Nephron progenitor cell (in vitro differentiated cells): ENCODE measurements at regions not wholly inside any gene's neighbourhood (a gene's known extent, or its start where the extent isn't known, plus 50 kb on each side); places are given as distances from the start of the nearest gene placed in this dataset.

Source experiments
- DNase-seq: peaks from one replicate; pipeline ENCODE4 v3.0.0; 2021
- H3K27ac Mint-ChIP-seq: 2 replicates; pipeline ENCODE4 v1.8.0; 2021; ENCODE audit warnings: mild to moderate bottlenecking, moderate library complexity, mixed read lengths
- H3K27me3 Mint-ChIP-seq: 2 replicates; pipeline ENCODE4 v1.8.0; 2021; ENCODE audit warnings: mild to moderate bottlenecking, low read depth, mixed read lengths; ENCODE audit not compliant: poor library complexity
- H3K36me3 Mint-ChIP-seq: 2 replicates; pipeline ENCODE4 v1.8.0; 2021; ENCODE audit warnings: low read depth, mixed read lengths
- H3K4me1 Mint-ChIP-seq: 2 replicates; pipeline ENCODE4 v1.8.0; 2021; ENCODE audit warnings: mixed read lengths
- H3K4me3 Mint-ChIP-seq: 2 replicates; pipeline ENCODE4 v1.8.0; 2021; ENCODE audit warnings: mild to moderate bottlenecking, moderate library complexity, mixed read lengths
- H3K9me3 Mint-ChIP-seq: 2 replicates; pipeline ENCODE4 v1.8.0; 2021; ENCODE audit warnings: mild to moderate bottlenecking, moderate library complexity, mixed read lengths
- CTCF ChIP-seq: fragments of 200-600 bp; sonication (generic); IDR thresholded peaks from 2 replicates; pipeline ENCODE4 v1.5.0; 2021; ENCODE audit warnings: antibody characterized with exemption

- H3K4me1 Mint-ChIP-seq: peaks cover 12% of the 10 kb centered on the region
- peaks cover 25% of the 10 kb centered on the region for H3K9me3 Mint-ChIP-seq
- H3K27ac Mint-ChIP-seq: no peak overlapping the region
- peaks cover 5% of the 10 kb centered on the region for H3K27me3 Mint-ChIP-seq
- DNase-seq: no peak
- TF ChIP-seq CTCF: no peak
- no peak overlapping the region for H3K4me3 Mint-ChIP-seq
- H3K36me3 Mint-ChIP-seq: no peaks in the 10 kb centered on the region
Observed at GRCh38 chr7:7108931-7109330, 73.4 kb upstream of the C1GALT1 start.

GRCh38 chr7:7109934-7110333 is 72.4 kb upstream of the C1GALT1 start:
- no peak overlapping the region for H3K27ac Mint-ChIP-seq
- H3K9me3 Mint-ChIP-seq: peaks cover 25% of the 10 kb centered on the region
- H3K36me3 Mint-ChIP-seq: no peaks in the 10 kb centered on the region
- DNase-seq: no peak
- peaks cover 4% of the 10 kb centered on the region for H3K27me3 Mint-ChIP-seq
- no peak for TF ChIP-seq CTCF
- H3K4me1 Mint-ChIP-seq: peaks cover 3% of the 10 kb centered on the region
- H3K4me3 Mint-ChIP-seq: no peak overlapping the region

- H3K27ac Mint-ChIP-seq: no peak overlapping the region
- no peak for TF ChIP-seq CTCF
- no peaks in the 10 kb centered on the region for H3K36me3 Mint-ChIP-seq
- H3K9me3 Mint-ChIP-seq: peaks cover 25% of the 10 kb centered on the region
- no peak for DNase-seq
- H3K27me3 Mint-ChIP-seq: peaks cover 4% of the 10 kb centered on the region
- H3K4me1 Mint-ChIP-seq: no peaks in the 10 kb centered on the region
- H3K4me3 Mint-ChIP-seq: no peak overlapping the region
Observed at GRCh38 chr7:7110706-7111105, 71.6 kb upstream of the C1GALT1 start.

- Mint-ChIP-seq H3K9me3 (peaks cover 22% of the 10 kb centered on the region), H3K36me3 (no peaks in the 10 kb centered on the region), H3K4me3 (no peak overlapping the region), H3K27ac (no peak overlapping the region), H3K4me1 (no peaks in the 10 kb centered on the region), H3K27me3 (peaks cover 4% of the 10 kb centered on the region)
- DNase-seq: no peak
- no peak for TF ChIP-seq CTCF
Observed at GRCh38 chr7:7112868-7113267, 69.5 kb upstream of the C1GALT1 start.

- H3K27ac Mint-ChIP-seq: no peak overlapping the region
- no peak overlapping the region for H3K4me3 Mint-ChIP-seq
- H3K27me3 Mint-ChIP-seq: peaks cover 4% of the 10 kb centered on the region
- no peaks in the 10 kb centered on the region for H3K36me3 Mint-ChIP-seq
- no peak for DNase-seq
- TF ChIP-seq CTCF: no peak
- peaks cover 8% of the 10 kb centered on the region for H3K9me3 Mint-ChIP-seq
- no peaks in the 10 kb centered on the region for H3K4me1 Mint-ChIP-seq
Observed at GRCh38 chr7:7114575-7115291, 67.6 kb upstream of the C1GALT1 start.

GRCh38 chr7:7117935-7118586 is 64.3 kb upstream of the C1GALT1 start:
- H3K27me3 Mint-ChIP-seq: peaks cover 2% of the 10 kb centered on the region
- H3K36me3 Mint-ChIP-seq: no peaks in the 10 kb centered on the region
- no peak overlapping the region for H3K4me3 Mint-ChIP-seq
- TF ChIP-seq CTCF: no peak
- H3K9me3 Mint-ChIP-seq: no peaks in the 10 kb centered on the region
- no peaks in the 10 kb centered on the region for H3K4me1 Mint-ChIP-seq
- DNase-seq: no peak
- no peak overlapping the region for H3K27ac Mint-ChIP-seq
